Gastroesophageal sphincter (tissue), 3 donors: ENCODE measurements at regions not wholly inside any gene's neighbourhood (a gene's known extent, or its start where the extent isn't known, plus 50 kb on each side); places are given as distances from the start of the nearest gene placed in this dataset.

Experiments used
- POLR2A ChIP-seq, 2 donors: fragments of 450-650 bp; IDR thresholded peaks; one replicate each; pipeline ENCODE4 v1.6.1; 2017; ENCODE audit warnings: antibody characterized with exemption in 2 of 2, mild to moderate bottlenecking in 2 of 2, moderate library complexity in 1 of 2
- TF ChIP-seq, protein P1 (sequence below), 4 experiments: fragments of 200-600 bp in 2 of 4; fragments of 450-650 bp in 2 of 4; sonication (generic) in 1 of 4; IDR thresholded peaks; one replicate each; pipeline ENCODE4 v1.5.1; 2017 to 2019; ENCODE audit warnings: antibody characterized with exemption in 4 of 4, mild to moderate bottlenecking in 2 of 4, moderate library complexity in 2 of 4

DNA sequence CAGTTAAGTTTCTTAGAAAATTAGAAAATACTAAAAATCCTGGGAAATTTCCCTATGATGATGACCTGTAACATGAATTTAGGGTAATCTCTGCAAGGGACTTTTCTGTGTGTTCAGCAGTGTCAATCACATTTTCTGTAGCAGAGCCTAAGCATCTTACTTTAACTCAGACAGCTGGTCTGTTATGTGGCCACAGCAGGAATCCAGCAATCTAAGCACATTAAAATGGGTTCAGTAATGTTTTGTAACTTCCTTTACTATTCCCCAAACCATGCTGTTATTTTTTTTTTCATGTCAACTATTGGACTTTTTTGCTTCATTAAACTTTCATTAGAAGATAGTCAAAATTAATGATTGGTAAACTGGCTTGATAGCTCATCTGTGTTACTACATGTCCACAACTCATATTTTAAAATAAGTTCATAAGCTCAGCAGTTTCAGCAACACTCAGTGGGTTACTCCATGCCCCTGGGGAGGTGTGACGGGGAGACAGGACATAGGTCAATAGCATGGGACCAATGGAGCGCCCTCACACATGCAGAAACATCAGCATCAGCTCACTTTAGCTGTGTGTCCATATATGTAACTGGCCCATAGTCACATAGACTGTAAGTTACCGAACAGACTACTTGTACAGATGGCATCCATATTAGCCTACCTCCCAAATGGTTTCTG lies 168.0 kb upstream of the PACRGL start:
- TF ChIP-seq, protein P1, sequence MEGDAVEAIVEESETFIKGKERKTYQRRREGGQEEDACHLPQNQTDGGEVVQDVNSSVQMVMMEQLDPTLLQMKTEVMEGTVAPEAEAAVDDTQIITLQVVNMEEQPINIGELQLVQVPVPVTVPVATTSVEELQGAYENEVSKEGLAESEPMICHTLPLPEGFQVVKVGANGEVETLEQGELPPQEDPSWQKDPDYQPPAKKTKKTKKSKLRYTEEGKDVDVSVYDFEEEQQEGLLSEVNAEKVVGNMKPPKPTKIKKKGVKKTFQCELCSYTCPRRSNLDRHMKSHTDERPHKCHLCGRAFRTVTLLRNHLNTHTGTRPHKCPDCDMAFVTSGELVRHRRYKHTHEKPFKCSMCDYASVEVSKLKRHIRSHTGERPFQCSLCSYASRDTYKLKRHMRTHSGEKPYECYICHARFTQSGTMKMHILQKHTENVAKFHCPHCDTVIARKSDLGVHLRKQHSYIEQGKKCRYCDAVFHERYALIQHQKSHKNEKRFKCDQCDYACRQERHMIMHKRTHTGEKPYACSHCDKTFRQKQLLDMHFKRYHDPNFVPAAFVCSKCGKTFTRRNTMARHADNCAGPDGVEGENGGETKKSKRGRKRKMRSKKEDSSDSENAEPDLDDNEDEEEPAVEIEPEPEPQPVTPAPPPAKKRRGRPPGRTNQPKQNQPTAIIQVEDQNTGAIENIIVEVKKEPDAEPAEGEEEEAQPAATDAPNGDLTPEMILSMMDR (IDR thresholded peaks at IDR 0.05), result no peak
- TF ChIP-seq POLR2A (IDR thresholded peaks at IDR 0.05), result no peak
